Smooth muscle cell (in vitro differentiated cells): ENCODE measurements at regions not wholly inside any gene's neighbourhood (a gene's known extent, or its start where the extent isn't known, plus 50 kb on each side); places are given as distances from the start of the nearest gene placed in this dataset.
A peak's percentile ranks its signal among the peaks of the same experiment; 100 is the strongest.

ENCODE experiments used
- DNase-seq: peaks from one replicate; lab custom pipeline; 2025; ENCODE audit not compliant: unreplicated experiment; lab: John Stamatoyannopoulos, UW
- H2AFZ ChIP-seq: fragments of 200-600 bp; sonication (generic); 2 replicates; pipeline ENCODE4 v1.6.0; 2016; ENCODE audit warnings: antibody characterized with exemption, low read depth, mild to moderate bottlenecking
- H3F3A ChIP-seq: fragments of 200-600 bp; sonication (generic); 2 replicates; pipeline ENCODE4 v1.6.0; 2017; ENCODE audit warnings: antibody characterized with exemption, low read depth
- H3K27ac ChIP-seq: fragments of 200-600 bp; sonication (generic); 2 replicates; pipeline ENCODE4 v1.5.1; 2016; ENCODE audit warnings: low read depth, mild to moderate bottlenecking
- H3K27me3 ChIP-seq: fragments of 200-600 bp; sonication (generic); 2 replicates; pipeline ENCODE4 v1.6.1; 2016; ENCODE audit warnings: low read depth, mild to moderate bottlenecking
- H3K36me3 ChIP-seq: fragments of 200-600 bp; sonication (generic); 2 replicates; pipeline ENCODE4 v1.5.1; 2016; ENCODE audit warnings: low read depth
- H3K4me1 ChIP-seq: fragments of 200-600 bp; sonication (generic); 2 replicates; pipeline ENCODE4 v1.5.1; 2016; ENCODE audit warnings: low read depth
- H3K4me2 ChIP-seq: fragments of 200-600 bp; sonication (generic); 2 replicates; pipeline ENCODE4 v1.6.0; 2016; ENCODE audit warnings: mild to moderate bottlenecking
- H3K4me3 ChIP-seq: fragments of 200-600 bp; sonication (generic); 2 replicates; pipeline ENCODE4 v1.5.1; 2016; ENCODE audit warnings: mild to moderate bottlenecking
- H3K79me2 ChIP-seq: fragments of 200-600 bp; sonication (generic); 2 replicates; pipeline ENCODE4 v1.6.0; 2016; ENCODE audit warnings: low read depth, mild to moderate bottlenecking
- H3K9ac ChIP-seq: fragments of 200-600 bp; sonication (generic); 2 replicates; pipeline ENCODE4 v1.6.0; 2016; ENCODE audit warnings: low read depth
- H3K9me3 ChIP-seq: fragments of 200-600 bp; sonication (generic); replicated peaks from 2 replicates; pipeline ENCODE4 v1.5.1; 2016; ENCODE audit warnings: low read depth
- H4K20me1 ChIP-seq: fragments of 200-600 bp; sonication (generic); 2 replicates; pipeline ENCODE4 v1.6.0; 2016; ENCODE audit warnings: low read depth
- WGBS: methylation state at CpG from one replicate; pipeline ENCODE4 v1.1.7; 2016; ENCODE audit warnings: low lambda C conversion rate; 5-methylcytosine and 5-hydroxymethylcytosine counted together
- TF ChIP-seq, protein P1 (sequence below): fragments of 200-600 bp; sonication (generic); IDR thresholded peaks from 2 replicates; pipeline ENCODE4 v1.5.1; 2017; ENCODE audit warnings: borderline replicate concordance, mild to moderate bottlenecking, antibody characterized with exemption; ENCODE audit not compliant: insufficient read depth, poor library complexity, severe bottlenecking

DNA sequence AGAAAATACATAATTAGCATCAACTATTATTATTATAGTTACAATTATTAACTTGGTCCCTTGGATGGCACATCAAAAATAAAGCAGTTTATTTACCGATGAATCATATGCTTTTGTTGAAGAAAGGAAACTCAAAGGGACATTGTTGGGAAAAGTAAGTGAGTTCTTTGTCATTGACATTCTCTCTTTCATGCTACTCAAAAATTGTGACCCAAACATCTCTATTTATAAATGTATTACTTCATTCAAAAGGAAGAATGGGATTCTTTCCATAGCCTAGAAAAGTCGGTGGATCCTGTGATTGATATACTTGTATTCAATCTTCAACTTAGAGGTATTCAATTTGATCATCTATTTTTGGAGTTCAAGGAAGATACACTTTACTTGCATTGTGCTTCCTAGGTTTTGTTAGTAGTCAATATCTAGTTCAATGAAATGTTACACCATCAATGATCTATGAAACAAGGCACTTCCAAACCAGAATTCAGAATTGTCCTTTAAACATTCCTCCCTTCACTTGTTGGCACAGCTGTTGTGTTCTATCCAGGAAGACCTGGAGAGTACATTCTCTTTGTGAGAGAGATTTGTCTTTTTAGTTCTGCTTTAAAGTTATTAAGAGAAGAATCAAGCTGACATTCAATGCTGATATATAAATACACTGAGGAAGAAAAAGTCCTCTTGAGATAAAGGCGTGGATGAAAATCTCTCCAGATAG is 235.2 kb downstream of the TMEM26 start:
- Histone ChIP-seq H3K4me3 (no peak overlapping the region), H4K20me1 (no peaks in the 10 kb centered on the region), H3F3A (no peaks in the 10 kb centered on the region), H3K9me3 (no peaks in the 10 kb centered on the region), H3K27me3 (no peaks in the 10 kb centered on the region), H3K4me1 (no peaks in the 10 kb centered on the region), H2AFZ (no peak overlapping the region), H3K9ac (no peak overlapping the region), H3K4me2 (no peak overlapping the region), H3K36me3 (no peaks in the 10 kb centered on the region), H3K79me2 (no peaks in the 10 kb centered on the region), H3K27ac (no peak overlapping the region)
- DNase-seq: no peak
- TF ChIP-seq, protein P1, sequence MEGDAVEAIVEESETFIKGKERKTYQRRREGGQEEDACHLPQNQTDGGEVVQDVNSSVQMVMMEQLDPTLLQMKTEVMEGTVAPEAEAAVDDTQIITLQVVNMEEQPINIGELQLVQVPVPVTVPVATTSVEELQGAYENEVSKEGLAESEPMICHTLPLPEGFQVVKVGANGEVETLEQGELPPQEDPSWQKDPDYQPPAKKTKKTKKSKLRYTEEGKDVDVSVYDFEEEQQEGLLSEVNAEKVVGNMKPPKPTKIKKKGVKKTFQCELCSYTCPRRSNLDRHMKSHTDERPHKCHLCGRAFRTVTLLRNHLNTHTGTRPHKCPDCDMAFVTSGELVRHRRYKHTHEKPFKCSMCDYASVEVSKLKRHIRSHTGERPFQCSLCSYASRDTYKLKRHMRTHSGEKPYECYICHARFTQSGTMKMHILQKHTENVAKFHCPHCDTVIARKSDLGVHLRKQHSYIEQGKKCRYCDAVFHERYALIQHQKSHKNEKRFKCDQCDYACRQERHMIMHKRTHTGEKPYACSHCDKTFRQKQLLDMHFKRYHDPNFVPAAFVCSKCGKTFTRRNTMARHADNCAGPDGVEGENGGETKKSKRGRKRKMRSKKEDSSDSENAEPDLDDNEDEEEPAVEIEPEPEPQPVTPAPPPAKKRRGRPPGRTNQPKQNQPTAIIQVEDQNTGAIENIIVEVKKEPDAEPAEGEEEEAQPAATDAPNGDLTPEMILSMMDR: no peak
- 94% methylated on average over 3 of the region's 3 CpGs for WGBS

GRCh38 chr10:61215246-61215645 is 237.9 kb downstream of the TMEM26 start:
- H3K4me1 ChIP-seq: no peaks in the 10 kb centered on the region
- no peak overlapping the region for H3K9ac ChIP-seq
- no peak for DNase-seq
- H3K27ac ChIP-seq: no peak overlapping the region
- H3K4me3 ChIP-seq: no peak overlapping the region
- no peaks in the 10 kb centered on the region for H3K9me3 ChIP-seq
- H3F3A ChIP-seq: no peaks in the 10 kb centered on the region
- no peak overlapping the region for H3K4me2 ChIP-seq
- H3K27me3 ChIP-seq: no peaks in the 10 kb centered on the region
- TF ChIP-seq, protein P1: no peak
- no peaks in the 10 kb centered on the region for H3K79me2 ChIP-seq
- H3K36me3 ChIP-seq: no peaks in the 10 kb centered on the region
- WGBS: 78% methylated on average over 1 of the region's 1 CpG
- no peaks in the 10 kb centered on the region for H4K20me1 ChIP-seq
- no peak overlapping the region for H2AFZ ChIP-seq

GRCh38 chr10:61211468-61211867 is 241.7 kb downstream of the TMEM26 start:
- no peaks in the 10 kb centered on the region for H3K36me3 ChIP-seq
- peak overlapping the region; percentile 51 for H3K27ac ChIP-seq
- H3F3A ChIP-seq: no peaks in the 10 kb centered on the region
- no peak overlapping the region for H3K4me3 ChIP-seq
- peak overlapping the region; percentile 88 for H2AFZ ChIP-seq
- no peak for DNase-seq
- H4K20me1 ChIP-seq: no peaks in the 10 kb centered on the region
- H3K4me1 ChIP-seq: no peaks in the 10 kb centered on the region
- H3K27me3 ChIP-seq: no peaks in the 10 kb centered on the region
- no peaks in the 10 kb centered on the region for H3K9me3 ChIP-seq
- TF ChIP-seq, protein P1: no peak
- no peak overlapping the region for H3K9ac ChIP-seq
- WGBS: 46% methylated on average over 2 of the region's 2 CpGs
- H3K79me2 ChIP-seq: no peaks in the 10 kb centered on the region
- H3K4me2 ChIP-seq: peak overlapping the region; percentile 72

DNA sequence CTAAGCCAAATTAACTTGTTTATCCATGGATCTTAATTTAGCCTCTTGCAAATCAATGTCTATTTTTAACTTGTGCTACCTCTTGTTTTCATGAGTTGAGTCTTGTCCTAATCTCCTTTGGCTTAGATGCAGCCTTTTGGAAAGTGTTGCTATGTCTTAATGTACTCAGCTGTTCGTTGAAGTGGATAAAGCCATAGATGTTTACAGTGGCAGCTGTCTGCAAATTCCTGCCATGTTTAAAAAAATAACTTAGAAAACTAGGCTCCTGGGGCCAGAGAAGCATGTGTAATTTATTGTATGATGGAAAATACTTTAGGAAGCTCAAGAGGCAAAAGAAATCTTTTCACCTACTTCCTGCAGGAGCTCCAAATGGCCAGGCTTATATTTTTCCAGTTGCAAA is 253.1 kb upstream of the RHOBTB1 start:
- Histone ChIP-seq H3K79me2 (no peaks in the 10 kb centered on the region), H3K9ac (no peak overlapping the region), H3K9me3 (no peaks in the 10 kb centered on the region), H3K27ac (no peak overlapping the region), H3K4me1 (no peaks in the 10 kb centered on the region), H2AFZ (no peak overlapping the region), H3K4me2 (no peak overlapping the region), H3K27me3 (no peaks in the 10 kb centered on the region), H3F3A (no peaks in the 10 kb centered on the region), H3K4me3 (no peak overlapping the region), H3K36me3 (no peaks in the 10 kb centered on the region), H4K20me1 (no peaks in the 10 kb centered on the region)
- DNase-seq: no peak
- 8% methylated on average over 1 of the region's 1 CpG for WGBS
- TF ChIP-seq, protein P1: no peak
